Astrocyte of the spinal cord (primary cell): ENCODE measurements at regions not wholly inside any gene's neighbourhood (a gene's known extent, or its start where the extent isn't known, plus 50 kb on each side); places are given as distances from the start of the nearest gene placed in this dataset.

Experiments used
- DNase-seq: peaks from one replicate; pipeline ENCODE4 v3.0.0; 2011; ENCODE audit warnings: low read depth, low spot score
- H3K4me3 ChIP-seq: 2 replicates; pipeline ENCODE4 v1.5.1; 2011; ENCODE audit warnings: low read depth, mild to moderate bottlenecking, low read length, moderate library complexity
- in situ Hi-C: cut with HindIII; loops from 2 replicates; pipeline ENCODE4 v1.10.0; 2017; ENCODE audit warnings: low sequenced_read_pairs
- TF ChIP-seq, protein P1 (sequence below): IDR thresholded peaks from 2 replicates; pipeline ENCODE4 v1.5.1; 2012; ENCODE audit warnings: low read depth, mild to moderate bottlenecking, low read length, inconsistent platforms

DNA sequence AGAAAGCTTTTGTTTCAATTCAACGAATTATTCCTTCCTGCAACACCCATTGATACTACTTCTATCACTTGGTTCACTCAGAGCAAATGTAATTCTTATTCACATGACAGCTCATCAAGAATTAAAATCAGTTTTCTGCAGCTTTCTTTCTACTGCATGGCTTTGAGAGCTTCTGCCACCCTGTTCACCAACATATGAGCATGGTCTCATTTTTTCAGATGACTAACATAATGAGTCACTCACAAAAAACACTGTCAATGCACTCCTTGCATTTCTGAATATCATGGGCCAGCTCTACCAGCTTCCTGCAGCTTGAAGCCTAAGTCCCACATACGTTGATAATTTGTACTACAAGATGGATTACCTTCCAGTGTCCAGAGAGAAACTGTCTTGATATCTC, 342.9 kb downstream of the LRATD1 start:
- TF ChIP-seq, protein P1, sequence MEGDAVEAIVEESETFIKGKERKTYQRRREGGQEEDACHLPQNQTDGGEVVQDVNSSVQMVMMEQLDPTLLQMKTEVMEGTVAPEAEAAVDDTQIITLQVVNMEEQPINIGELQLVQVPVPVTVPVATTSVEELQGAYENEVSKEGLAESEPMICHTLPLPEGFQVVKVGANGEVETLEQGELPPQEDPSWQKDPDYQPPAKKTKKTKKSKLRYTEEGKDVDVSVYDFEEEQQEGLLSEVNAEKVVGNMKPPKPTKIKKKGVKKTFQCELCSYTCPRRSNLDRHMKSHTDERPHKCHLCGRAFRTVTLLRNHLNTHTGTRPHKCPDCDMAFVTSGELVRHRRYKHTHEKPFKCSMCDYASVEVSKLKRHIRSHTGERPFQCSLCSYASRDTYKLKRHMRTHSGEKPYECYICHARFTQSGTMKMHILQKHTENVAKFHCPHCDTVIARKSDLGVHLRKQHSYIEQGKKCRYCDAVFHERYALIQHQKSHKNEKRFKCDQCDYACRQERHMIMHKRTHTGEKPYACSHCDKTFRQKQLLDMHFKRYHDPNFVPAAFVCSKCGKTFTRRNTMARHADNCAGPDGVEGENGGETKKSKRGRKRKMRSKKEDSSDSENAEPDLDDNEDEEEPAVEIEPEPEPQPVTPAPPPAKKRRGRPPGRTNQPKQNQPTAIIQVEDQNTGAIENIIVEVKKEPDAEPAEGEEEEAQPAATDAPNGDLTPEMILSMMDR: no peak
- in situ Hi-C loops: no loop called here
- DNase-seq: peak; percentile 29
- no peak overlapping the region for H3K4me3 ChIP-seq

GRCh38 chr2:14977021-14977420, 344.5 kb downstream of the LRATD1 start:
- DNase-seq: no peak
- TF ChIP-seq, protein P1: no peak
- in situ Hi-C loops: no loop called here
- H3K4me3 ChIP-seq: no peak overlapping the region

DNA sequence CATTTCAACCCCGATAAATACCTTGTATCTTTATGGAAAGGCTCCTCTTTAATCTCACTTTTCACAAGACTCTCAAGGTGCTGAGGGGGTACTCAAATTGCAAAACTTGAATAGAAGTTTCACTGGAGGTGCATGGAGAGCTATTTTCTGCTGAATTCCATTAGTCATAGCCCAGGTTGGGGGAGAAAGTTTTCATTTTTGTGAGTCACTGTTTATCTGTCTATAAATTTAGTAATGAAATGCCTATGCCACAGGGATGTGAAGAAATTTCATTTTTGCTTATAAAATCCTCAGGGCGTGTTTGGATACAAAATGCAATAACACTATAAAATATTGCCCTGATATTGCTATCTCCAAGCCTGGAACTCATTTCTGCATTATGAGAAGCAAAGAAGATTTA, 346.3 kb downstream of the LRATD1 start:
- TF ChIP-seq, protein P1: no peak
- DNase-seq: no peak
- in situ Hi-C loops: no loop called here
- no peak overlapping the region for H3K4me3 ChIP-seq

DNA sequence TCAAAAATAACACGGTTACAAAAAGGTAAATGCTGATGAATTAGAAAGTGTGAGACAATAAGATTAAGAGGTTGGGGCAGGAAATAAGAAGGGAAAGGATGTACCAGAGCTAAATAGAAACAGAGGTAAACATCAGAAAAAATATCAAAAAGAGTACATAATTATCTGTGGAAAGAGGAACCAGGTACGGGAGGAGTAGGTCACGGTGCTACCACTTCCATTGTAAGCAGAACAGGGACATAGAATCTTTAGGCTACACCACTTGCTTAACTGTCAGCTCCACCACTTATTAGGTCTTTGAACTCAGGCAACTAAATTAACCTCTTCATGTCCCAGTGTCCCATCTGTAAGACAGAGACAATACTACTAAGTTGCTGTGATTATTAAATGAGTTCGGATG, 350.3 kb downstream of the LRATD1 start:
- H3K4me3 ChIP-seq: no peak overlapping the region
- DNase-seq: no peak
- TF ChIP-seq, protein P1: no peak
- in situ Hi-C loops: no loop called here

DNA sequence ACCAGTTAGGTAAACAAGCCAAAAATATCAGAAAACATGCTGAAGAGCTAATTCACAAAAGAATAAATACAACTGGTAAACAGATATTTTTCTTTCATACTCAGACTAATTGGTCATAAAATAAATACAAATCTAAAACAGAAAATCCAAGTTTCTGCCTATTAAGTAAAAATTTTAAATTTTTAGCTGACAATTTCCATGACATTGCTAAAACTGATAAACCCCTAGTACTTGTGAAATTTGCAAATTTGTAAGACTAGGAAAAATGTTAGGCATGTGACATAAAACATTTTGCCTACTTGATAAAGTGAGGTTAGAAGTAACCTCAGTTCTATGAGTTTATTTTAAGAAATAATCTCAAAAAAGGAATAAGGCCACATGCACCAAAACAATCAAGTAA, 356.1 kb downstream of the LRATD1 start:
- in situ Hi-C loops: no loop called here
- DNase-seq: no peak
- H3K4me3 ChIP-seq: no peak overlapping the region
- TF ChIP-seq, protein P1: no peak

DNA sequence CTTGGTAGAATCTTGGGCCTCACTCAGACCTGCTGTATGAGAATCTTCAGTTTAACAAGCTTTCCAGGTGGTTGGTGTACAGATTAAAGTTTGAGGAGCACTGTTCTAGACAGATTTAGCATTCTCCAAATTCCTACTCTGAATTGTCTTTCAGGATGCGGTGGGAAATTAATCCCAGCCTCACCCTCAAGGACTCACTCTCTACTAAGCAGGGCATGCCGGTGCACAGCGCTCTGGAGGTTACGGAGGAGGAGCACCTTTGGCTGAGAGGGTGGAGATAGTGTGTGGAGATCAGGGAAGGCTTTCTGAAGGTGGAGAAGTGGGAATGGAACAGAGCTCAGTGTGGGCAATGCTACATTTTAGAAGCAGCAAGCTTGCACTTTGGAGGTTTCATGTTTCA, 359.2 kb downstream of the LRATD1 start:
- TF ChIP-seq, protein P1: no peak
- DNase-seq: no peak
- H3K4me3 ChIP-seq: no peak overlapping the region
- in situ Hi-C loops: no loop called here

DNA sequence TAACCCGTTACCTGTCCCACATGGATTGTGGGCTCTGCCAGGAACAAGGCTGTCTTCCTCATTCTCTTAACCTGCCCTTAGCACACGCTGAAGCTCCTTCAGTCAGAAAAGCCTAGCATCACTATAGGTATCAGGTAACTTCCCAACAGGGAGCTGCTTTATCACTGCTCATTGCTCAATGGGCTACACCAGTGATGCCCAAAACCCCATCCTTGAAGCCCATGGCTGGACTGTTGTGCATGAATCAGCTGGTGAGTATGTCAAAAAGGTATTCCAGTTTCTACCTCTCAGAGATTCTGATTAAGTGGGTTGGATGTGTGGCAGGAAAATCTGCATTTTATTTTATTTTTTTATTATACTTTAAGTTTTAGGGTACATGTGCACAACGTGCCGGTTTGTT, 362.2 kb downstream of the LRATD1 start:
- H3K4me3 ChIP-seq: no peak overlapping the region
- TF ChIP-seq, protein P1: no peak
- in situ Hi-C loops: no loop called here
- no peak for DNase-seq
